Suprapubic skin (tissue), 4 donors: ENCODE measurements at regions not wholly inside any gene's neighbourhood (a gene's known extent, or its start where the extent isn't known, plus 50 kb on each side); places are given as distances from the start of the nearest gene placed in this dataset.

Experiments
- DNase-seq, 2 donors: peaks; one replicate each; pipeline ENCODE4 v3.0.0-alpha.2; 2019; ENCODE audit warnings: low spot score in 2 of 2
- H3K27ac ChIP-seq: fragments of 200-600 bp; sonication (generic); one replicate; pipeline ENCODE4 v1.5.1; 2019
- H3K27me3 ChIP-seq: fragments of 200-600 bp; sonication (generic); one replicate; pipeline ENCODE4 v1.5.1; 2019
- H3K36me3 ChIP-seq: fragments of 200-600 bp; sonication (generic); one replicate; pipeline ENCODE4 v1.5.1; 2019
- H3K4me1 ChIP-seq: fragments of 200-600 bp; sonication (generic); one replicate; pipeline ENCODE4 v1.5.1; 2019
- H3K4me3 ChIP-seq: fragments of 200-600 bp; sonication (generic); one replicate; pipeline ENCODE4 v1.5.1; 2019; ENCODE audit warnings: mild to moderate bottlenecking
- H3K9me3 ChIP-seq: fragments of 200-600 bp; sonication (generic); one replicate; pipeline ENCODE4 v1.5.1; 2019
- CTCF ChIP-seq, 2 donors: fragments of 200-600 bp in 1 of 2; fragments of 450-650 bp in 1 of 2; sonication (generic) in 1 of 2; IDR thresholded peaks; one replicate each; pipeline ENCODE4 v1.5.1; 2016 to 2019; ENCODE audit warnings: antibody characterized with exemption in 2 of 2, mild to moderate bottlenecking in 1 of 2, moderate library complexity in 1 of 2
- EP300 ChIP-seq: sonication (generic); formaldehyde crosslinking; IDR thresholded peaks from one replicate; pipeline ENCODE4 v1.6.1; 2017; ENCODE audit warnings: antibody characterized with exemption
- POLR2A ChIP-seq, 2 donors: fragments of 450-650 bp; IDR thresholded peaks; one replicate each; pipeline ENCODE4 v1.6.1; 2017; ENCODE audit warnings: antibody characterized with exemption in 2 of 2, mild to moderate bottlenecking in 2 of 2, moderate library complexity in 2 of 2
- POLR2AphosphoS5 ChIP-seq, 3 donors: sonication (generic); formaldehyde crosslinking; IDR thresholded peaks; one replicate each; pipeline ENCODE4 v1.6.1; 2017; ENCODE audit warnings: antibody characterized with exemption in 3 of 3
- WGBS: methylation state at CpG from one replicate; pipeline ENCODE4 v1.1.5; 2018; 5-methylcytosine and 5-hydroxymethylcytosine counted together

GRCh38 chr2:67965246-67965645, 97.6 kb downstream of the C1D start:
- whole genome bisulfite sequencing: 53% methylated on average over 3 of the region's 3 CpGs
- no peak for DNase-seq
- Histone ChIP-seq H3K9me3 (no peaks in the 10 kb centered on the region), H3K27ac (no peak overlapping the region), H3K36me3 (no peaks in the 10 kb centered on the region), H3K4me1 (peaks cover 4% of the 10 kb centered on the region), H3K4me3 (no peak overlapping the region), H3K27me3 (no peaks in the 10 kb centered on the region)
- TF ChIP-seq CTCF (IDR thresholded peaks at IDR 0.05) (no peak), POLR2AphosphoS5 (IDR thresholded peaks at IDR 0.05) (no peak), EP300 (no peak), POLR2A (IDR thresholded peaks at IDR 0.05) (no peak)

GRCh38 chr2:67970071-67970470, 92.7 kb downstream of the C1D start:
- TF ChIP-seq POLR2AphosphoS5 (IDR thresholded peaks at IDR 0.05) (no peak), CTCF (IDR thresholded peaks at IDR 0.05) (no peak), EP300 (no peak), POLR2A (IDR thresholded peaks at IDR 0.05) (no peak)
- no peaks in the 10 kb centered on the region for H3K27me3 ChIP-seq
- no peak for DNase-seq

GRCh38 chr2:67970542-67970941, 92.3 kb downstream of the C1D start:
- H3K4me3 ChIP-seq: no peak overlapping the region
- TF ChIP-seq POLR2AphosphoS5 (IDR thresholded peaks at IDR 0.05): no peak
- no peak for TF ChIP-seq CTCF (IDR thresholded peaks at IDR 0.05)
- no peak for TF ChIP-seq POLR2A (IDR thresholded peaks at IDR 0.05)
- no peak for TF ChIP-seq EP300
- H3K36me3 ChIP-seq: no peaks in the 10 kb centered on the region
- DNase-seq: no peak
- H3K4me1 ChIP-seq: peaks cover 12% of the 10 kb centered on the region
- H3K9me3 ChIP-seq: no peaks in the 10 kb centered on the region
- H3K27me3 ChIP-seq: no peaks in the 10 kb centered on the region
- WGBS: 96% methylated on average over 3 of the region's 3 CpGs
- H3K27ac ChIP-seq: no peak overlapping the region

More at GRCh38 chr2:67970071-67970470, 92.7 kb downstream of the C1D start:
- peaks cover 8% of the 10 kb centered on the region for H3K4me1 ChIP-seq
- H3K36me3 ChIP-seq: no peaks in the 10 kb centered on the region
- H3K27ac ChIP-seq: no peak overlapping the region
- H3K9me3 ChIP-seq: no peaks in the 10 kb centered on the region
- H3K4me3 ChIP-seq: no peak overlapping the region

- H3K36me3 ChIP-seq: no peaks in the 10 kb centered on the region
- 26% methylated on average over 7 of the region's 7 CpGs for WGBS
- no peak for DNase-seq
- H3K27ac ChIP-seq: no peak overlapping the region
- no peaks in the 10 kb centered on the region for H3K27me3 ChIP-seq
- no peaks in the 10 kb centered on the region for H3K9me3 ChIP-seq
- H3K4me3 ChIP-seq: no peak overlapping the region
- TF ChIP-seq POLR2A (IDR thresholded peaks at IDR 0.05): no peak
- no peak for TF ChIP-seq POLR2AphosphoS5 (IDR thresholded peaks at IDR 0.05)
- TF ChIP-seq CTCF (IDR thresholded peaks at IDR 0.05): no peak
- no peak for TF ChIP-seq EP300
- H3K4me1 ChIP-seq: peaks cover 13% of the 10 kb centered on the region
Measured at GRCh38 chr2:67974559-67975430, 88.0 kb downstream of the C1D start.

GRCh38 chr2:67977464-67977863, 85.3 kb downstream of the C1D start:
- Histone ChIP-seq H3K27ac (no peak overlapping the region), H3K4me3 (no peak overlapping the region), H3K27me3 (no peaks in the 10 kb centered on the region), H3K4me1 (peaks cover 13% of the 10 kb centered on the region), H3K9me3 (no peaks in the 10 kb centered on the region), H3K36me3 (no peaks in the 10 kb centered on the region)
- 100% methylated on average over 1 of the region's 1 CpG for WGBS
- DNase-seq: no peak
- TF ChIP-seq EP300: no peak
- no peak for TF ChIP-seq POLR2AphosphoS5 (IDR thresholded peaks at IDR 0.05)
- TF ChIP-seq CTCF (IDR thresholded peaks at IDR 0.05): no peak
- no peak for TF ChIP-seq POLR2A (IDR thresholded peaks at IDR 0.05)
